Sigmoid colon (tissue), 4 donors: ENCODE measurements at regions not wholly inside any gene's neighbourhood (a gene's known extent, or its start where the extent isn't known, plus 50 kb on each side); places are given as distances from the start of the nearest gene placed in this dataset.

Source experiments
- CTCF ChIP-seq, 4 experiments: fragments of 450-650 bp in 3 of 4; fragments of 200-600 bp in 1 of 4; IDR thresholded peaks; one replicate each; pipeline ENCODE4 v1.5.1; 2016 to 2019; ENCODE audit warnings: antibody characterized with exemption in 4 of 4, mild to moderate bottlenecking in 3 of 4, moderate library complexity in 2 of 4
- EP300 ChIP-seq, 4 donors: sonication (generic); formaldehyde crosslinking; IDR thresholded peaks; one replicate each; pipeline ENCODE4 v1.6.1; 2017; ENCODE audit warnings: antibody characterized with exemption in 4 of 4
- POLR2A ChIP-seq, 2 donors: fragments of 450-650 bp; IDR thresholded peaks; one replicate each; pipeline ENCODE4 v1.6.1; 2016; ENCODE audit warnings: antibody characterized with exemption in 2 of 2, mild to moderate bottlenecking in 2 of 2, moderate library complexity in 2 of 2
- POLR2AphosphoS5 ChIP-seq, 4 donors: sonication (generic); formaldehyde crosslinking; IDR thresholded peaks; one replicate each; pipeline ENCODE4 v1.6.1; 2017; ENCODE audit warnings: antibody characterized with exemption in 4 of 4

- TF ChIP-seq CTCF (IDR thresholded peaks at IDR 0.05) = no peak
- no peak for TF ChIP-seq POLR2A (IDR thresholded peaks at IDR 0.05)
- TF ChIP-seq POLR2AphosphoS5 (IDR thresholded peaks at IDR 0.05) = no peak
- TF ChIP-seq EP300 (IDR thresholded peaks at IDR 0.05) = no peak
Measured at GRCh38 chr1:186519982-186520381, 59.1 kb upstream of the PDC start.
